ENCODE measurements at regions not wholly inside any gene's neighbourhood (a gene's known extent, or its start where the extent isn't known, plus 50 kb on each side); places are given as distances from the start of the nearest gene placed in this dataset.

DNA sequence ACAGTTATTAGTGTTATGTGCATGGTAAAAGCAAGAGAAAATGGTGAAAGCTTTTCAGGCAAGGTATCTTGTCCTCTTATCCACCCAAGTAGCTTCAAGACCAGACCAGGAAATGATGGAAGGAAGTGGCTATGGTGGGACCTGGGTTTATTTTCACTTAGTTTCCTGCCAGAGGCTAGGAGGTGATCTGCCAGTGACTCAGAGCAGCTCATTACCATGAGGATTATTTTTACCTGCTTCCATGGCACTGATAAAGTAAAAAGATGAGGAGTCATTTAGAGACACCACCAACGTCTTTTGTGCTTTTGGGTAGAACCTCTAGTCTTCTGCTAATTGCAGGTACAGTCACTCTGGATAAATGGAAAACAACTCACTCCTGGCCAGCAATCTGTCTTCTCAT lies 339.9 kb upstream of the KIRREL3 start:
- DNase-seq: no peak
- Mint-ChIP-seq H3K27me3 (ENCODE audit: insufficient read depth) (no peaks in the 10 kb centered on the region), H3K4me3 (no peak overlapping the region), H3K36me3 (ENCODE audit: low read depth) (no peaks in the 10 kb centered on the region), H3K27ac (no peak overlapping the region), H3K9me3 (peaks cover 7% of the 10 kb centered on the region), H3K4me1 (peaks cover 5% of the 10 kb centered on the region)
- Histone ChIP-seq H3K9me3 (ENCODE audit: control insufficient read depth, low read length) (no peaks in the 10 kb centered on the region), H3K4me1 (ENCODE audit: control insufficient read depth, insufficient read depth, low read length) (no peaks in the 10 kb centered on the region), H3K27ac (ENCODE audit: low read depth, low read length) (no peak overlapping the region), H3K36me3 (ENCODE audit: control insufficient read depth, insufficient read depth, low read length) (no peaks in the 10 kb centered on the region), H3K4me3 (ENCODE audit: low read length) (no peak overlapping the region), H3K9ac (ENCODE audit: extremely low read depth, low read length, poor library complexity, severe bottlenecking) (no peak overlapping the region), H3K27me3 (ENCODE audit: control insufficient read depth, insufficient read depth, low read length, poor library complexity, severe bottlenecking) (no peaks in the 10 kb centered on the region)
- TF ChIP-seq, protein P1, sequence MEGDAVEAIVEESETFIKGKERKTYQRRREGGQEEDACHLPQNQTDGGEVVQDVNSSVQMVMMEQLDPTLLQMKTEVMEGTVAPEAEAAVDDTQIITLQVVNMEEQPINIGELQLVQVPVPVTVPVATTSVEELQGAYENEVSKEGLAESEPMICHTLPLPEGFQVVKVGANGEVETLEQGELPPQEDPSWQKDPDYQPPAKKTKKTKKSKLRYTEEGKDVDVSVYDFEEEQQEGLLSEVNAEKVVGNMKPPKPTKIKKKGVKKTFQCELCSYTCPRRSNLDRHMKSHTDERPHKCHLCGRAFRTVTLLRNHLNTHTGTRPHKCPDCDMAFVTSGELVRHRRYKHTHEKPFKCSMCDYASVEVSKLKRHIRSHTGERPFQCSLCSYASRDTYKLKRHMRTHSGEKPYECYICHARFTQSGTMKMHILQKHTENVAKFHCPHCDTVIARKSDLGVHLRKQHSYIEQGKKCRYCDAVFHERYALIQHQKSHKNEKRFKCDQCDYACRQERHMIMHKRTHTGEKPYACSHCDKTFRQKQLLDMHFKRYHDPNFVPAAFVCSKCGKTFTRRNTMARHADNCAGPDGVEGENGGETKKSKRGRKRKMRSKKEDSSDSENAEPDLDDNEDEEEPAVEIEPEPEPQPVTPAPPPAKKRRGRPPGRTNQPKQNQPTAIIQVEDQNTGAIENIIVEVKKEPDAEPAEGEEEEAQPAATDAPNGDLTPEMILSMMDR (conservative IDR thresholded peaks at IDR 0.05): no peak
- 83 to 86% methylated on average over 1 of the region's 1 CpG for WGBS, 2 experiments (ENCODE audit: insufficient coverage in 1 of 2, insufficient read length in 1 of 2)

DNA sequence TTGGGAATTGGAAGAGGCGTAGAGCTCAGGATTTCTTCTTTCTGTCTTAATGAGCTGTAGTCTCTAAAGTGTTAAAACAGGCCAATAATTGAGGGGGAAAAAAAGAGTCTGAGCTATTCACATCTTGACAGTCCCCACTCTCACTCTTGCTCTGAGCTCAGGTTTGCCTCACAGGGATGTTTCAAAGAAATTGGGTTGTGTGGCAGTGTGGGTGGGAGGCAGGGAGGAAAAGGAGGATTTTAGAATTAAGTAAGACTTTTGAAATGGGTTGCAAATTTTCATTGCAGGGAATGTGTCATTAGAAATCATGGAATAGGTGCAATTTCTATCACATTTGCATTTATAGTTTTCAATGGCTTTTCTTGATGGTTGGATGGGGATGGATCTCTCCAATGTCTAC lies 338.8 kb upstream of the KIRREL3 start:
- H3K4me3 ChIP-seq (ENCODE audit: low read length): no peak overlapping the region
- 96% methylated on average over 1 of the region's 1 CpG; no CpG with 5 or more reads in 1 of the 2 experiments for WGBS, 2 experiments (ENCODE audit: insufficient coverage in 1 of 2, insufficient read length in 1 of 2)
- no peaks in the 10 kb centered on the region for H3K27me3 Mint-ChIP-seq (ENCODE audit: insufficient read depth)
- H3K9me3 Mint-ChIP-seq: peaks cover 10% of the 10 kb centered on the region
- H3K9ac ChIP-seq (ENCODE audit: extremely low read depth, low read length, poor library complexity, severe bottlenecking): no peak overlapping the region
- peaks cover 3% of the 10 kb centered on the region for H3K4me1 Mint-ChIP-seq
- TF ChIP-seq, protein P1 (conservative IDR thresholded peaks at IDR 0.05): no peak
- no peaks in the 10 kb centered on the region for H3K36me3 Mint-ChIP-seq (ENCODE audit: low read depth)
- no peaks in the 10 kb centered on the region for H3K4me1 ChIP-seq (ENCODE audit: control insufficient read depth, insufficient read depth, low read length)
- no peak overlapping the region for H3K27ac Mint-ChIP-seq
- H3K36me3 ChIP-seq (ENCODE audit: control insufficient read depth, insufficient read depth, low read length): no peaks in the 10 kb centered on the region
- DNase-seq: no peak
- no peak overlapping the region for H3K4me3 Mint-ChIP-seq
- no peak overlapping the region for H3K27ac ChIP-seq (ENCODE audit: low read depth, low read length)
- no peaks in the 10 kb centered on the region for H3K27me3 ChIP-seq (ENCODE audit: control insufficient read depth, insufficient read depth, low read length, poor library complexity, severe bottlenecking)
- H3K9me3 ChIP-seq (ENCODE audit: control insufficient read depth, low read length): no peaks in the 10 kb centered on the region

DNA sequence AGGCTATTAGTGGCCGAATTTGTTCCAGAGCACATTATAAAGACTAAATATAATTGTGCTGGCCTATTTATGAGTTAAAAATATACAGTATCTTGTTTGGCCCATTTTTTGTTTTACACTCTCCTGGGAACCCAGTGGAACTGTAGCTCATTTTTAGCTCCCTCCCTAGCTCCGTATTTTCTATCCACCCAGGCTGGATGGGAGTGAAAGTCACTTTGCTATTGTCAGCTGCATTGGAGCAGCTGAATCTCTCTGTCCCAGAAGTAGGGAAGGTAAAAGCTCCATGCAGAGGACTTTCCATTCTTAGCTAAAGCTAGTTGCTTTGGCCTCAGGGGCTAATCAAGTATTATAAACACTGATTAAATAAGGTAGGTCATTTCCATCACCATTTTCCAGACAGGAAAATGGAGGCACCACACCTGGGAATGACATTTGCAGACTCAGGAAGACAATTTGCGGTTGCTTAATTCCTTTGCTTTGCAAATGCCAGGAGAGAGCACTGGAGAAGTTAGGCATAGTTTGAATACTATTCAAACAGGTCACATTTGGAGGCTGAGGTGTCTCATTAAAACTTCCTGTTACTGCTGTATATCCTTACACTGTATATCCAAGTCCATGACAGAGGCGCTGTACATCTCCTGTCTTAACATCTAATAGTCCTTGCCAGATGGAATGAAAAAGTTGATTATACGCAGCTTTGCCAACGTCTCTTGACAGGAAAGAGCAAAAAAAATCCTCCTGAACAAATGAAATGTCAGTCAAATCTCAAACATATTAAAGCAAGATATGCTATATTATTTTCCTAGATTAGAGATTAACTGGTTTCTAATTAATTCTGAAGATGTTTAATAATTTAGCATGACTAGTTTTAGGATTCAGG lies 338.1 kb upstream of the KIRREL3 start:
- Mint-ChIP-seq H3K27ac (peak overlapping the region; percentile 28), H3K4me1 (peaks cover 3% of the 10 kb centered on the region), H3K36me3 (ENCODE audit: low read depth) (no peaks in the 10 kb centered on the region), H3K27me3 (ENCODE audit: insufficient read depth) (no peaks in the 10 kb centered on the region), H3K9me3 (peaks cover 17% of the 10 kb centered on the region), H3K4me3 (no peak overlapping the region)
- TF ChIP-seq, protein P1 (conservative IDR thresholded peaks at IDR 0.05): no peak
- Histone ChIP-seq H3K36me3 (ENCODE audit: control insufficient read depth, insufficient read depth, low read length) (no peaks in the 10 kb centered on the region), H3K27me3 (ENCODE audit: control insufficient read depth, insufficient read depth, low read length, poor library complexity, severe bottlenecking) (no peaks in the 10 kb centered on the region), H3K4me3 (ENCODE audit: low read length) (no peak overlapping the region), H3K4me1 (ENCODE audit: control insufficient read depth, insufficient read depth, low read length) (no peaks in the 10 kb centered on the region), H3K27ac (ENCODE audit: low read depth, low read length) (no peak overlapping the region), H3K9me3 (ENCODE audit: control insufficient read depth, low read length) (no peaks in the 10 kb centered on the region), H3K9ac (ENCODE audit: extremely low read depth, low read length, poor library complexity, severe bottlenecking) (no peak overlapping the region)
- peak; percentile 49 for DNase-seq
- 74 to 85% methylated on average over 4 to 5 of the region's 6 CpGs for WGBS, 2 experiments (ENCODE audit: insufficient coverage in 1 of 2, insufficient read length in 1 of 2)
